GM18505 (cell line): ENCODE measurements at regions not wholly inside any gene's neighbourhood (a gene's known extent, or its start where the extent isn't known, plus 50 kb on each side); places are given as distances from the start of the nearest gene placed in this dataset.
"Not testable (repeated sequence)": the region's sequence is repeated elsewhere in the genome, so short reads cannot be mapped to it uniquely, and the experiment has no call there.

Source experiments
- ATAC-seq: cut with Tn5 transposase; IDR thresholded peaks from one replicate; pipeline ENCODE4 v1.9.1; 2021; ENCODE audit not compliant: unreplicated experiment
- POLR2A ChIP-seq: IDR thresholded peaks from 4 replicates; pipeline ENCODE4 v1.6.1; 2011; ENCODE audit warnings: borderline replicate concordance; ENCODE audit not compliant: insufficient read depth, insufficient read length; ENCODE audit errors: extremely low read depth

- ATAC-seq, result no peak
These were observed 374.9 kb downstream of the SPRY2 start for GRCh38 chr13:79966059-79966458.

GRCh38 chr13:79946556-79946955 lies 394.4 kb downstream of the SPRY2 start:
- ATAC-seq, result no peak
- no peak for TF ChIP-seq POLR2A

More at GRCh38 chr13:79966059-79966458, 374.9 kb downstream of the SPRY2 start:
- TF ChIP-seq POLR2A, result no peak

GRCh38 chr13:79943346-79944023 lies 397.4 kb downstream of the SPRY2 start:
- TF ChIP-seq POLR2A, result no peak
- ATAC-seq, result no peak

- ATAC-seq, result no peak
- TF ChIP-seq POLR2A, result no peak
These were observed 399.2 kb downstream of the SPRY2 start for GRCh38 chr13:79941752-79942151.

- ATAC-seq, result no peak
- no peak for TF ChIP-seq POLR2A
These were observed 401.2 kb downstream of the SPRY2 start for GRCh38 chr13:79939689-79940088.

- TF ChIP-seq POLR2A, result no peak
These were observed 403.1 kb downstream of the SPRY2 start for GRCh38 chr13:79937771-79938216.

GRCh38 chr13:79937311-79937710 lies 403.6 kb downstream of the SPRY2 start:
- no peak for TF ChIP-seq POLR2A
- no peak for ATAC-seq

More at GRCh38 chr13:79937771-79938216, 403.1 kb downstream of the SPRY2 start:
- no peak for ATAC-seq

GRCh38 chr13:79936368-79937136 lies 404.4 kb downstream of the SPRY2 start:
- no peak for ATAC-seq
- no peak for TF ChIP-seq POLR2A

- no peak for ATAC-seq
- TF ChIP-seq POLR2A, result no peak
These were observed 405.8 kb downstream of the SPRY2 start for GRCh38 chr13:79935121-79935520.

GRCh38 chr13:79933389-79933788 lies 407.5 kb downstream of the SPRY2 start:
- ATAC-seq, result no peak
- TF ChIP-seq POLR2A, result no peak

- no peak for TF ChIP-seq POLR2A
- ATAC-seq, result no peak
These were observed 408.4 kb downstream of the SPRY2 start for GRCh38 chr13:79932556-79932955.

GRCh38 chr13:79923973-79924556 lies 416.9 kb downstream of the SPRY2 start:
- ATAC-seq, result not testable (repeated sequence)

GRCh38 chr13:79919091-79919490 lies 421.8 kb downstream of the SPRY2 start:
- ATAC-seq, result no peak

GRCh38 chr13:79918620-79919019 lies 422.3 kb downstream of the SPRY2 start:
- no peak for TF ChIP-seq POLR2A
- ATAC-seq, result no peak

More at GRCh38 chr13:79919091-79919490, 421.8 kb downstream of the SPRY2 start:
- no peak for TF ChIP-seq POLR2A

- ATAC-seq, result no peak
- TF ChIP-seq POLR2A, result no peak
These were observed 423.3 kb downstream of the SPRY2 start for GRCh38 chr13:79917628-79918027.
